Transverse colon (tissue), 4 donors: ENCODE measurements at regions not wholly inside any gene's neighbourhood (a gene's known extent, or its start where the extent isn't known, plus 50 kb on each side); places are given as distances from the start of the nearest gene placed in this dataset.

Experiments used
- DNase-seq: peaks from one replicate; pipeline ENCODE4 v3.0.0-alpha.2; 2019
- H3K27ac ChIP-seq, 4 donors: fragments of 200-600 bp; sonication (generic); 2 replicates each; pipeline ENCODE4 v1.5.1; 2016 to 2018; ENCODE audit warnings: inconsistent platforms in 4 of 4
- H3K27me3 ChIP-seq: fragments of 200-600 bp; sonication (generic); 2 replicates; pipeline ENCODE4 v1.5.1; 2017; ENCODE audit warnings: inconsistent platforms
- H3K36me3 ChIP-seq, 4 donors: fragments of 200-600 bp; sonication (generic); 2 replicates each; pipeline ENCODE4 v1.5.1; 2017 to 2019; ENCODE audit warnings: inconsistent platforms in 4 of 4
- H3K4me1 ChIP-seq, 4 donors: fragments of 200-600 bp; sonication (generic); 2 replicates each; pipeline ENCODE4 v1.5.1; 2017 to 2020; ENCODE audit warnings: inconsistent platforms in 4 of 4
- H3K4me3 ChIP-seq, 4 donors: fragments of 200-600 bp; sonication (generic); 1 replicate in 1 of 4; 2 replicates in 3 of 4; pipeline versions ENCODE4 v1.5.1 to v1.6.1; 2017 to 2019; ENCODE audit warnings: inconsistent platforms in 4 of 4
- H3K9me3 ChIP-seq, 2 donors: fragments of 200-600 bp; sonication (generic); 2 replicates each; pipeline ENCODE4 v1.5.1; 2017 to 2019; ENCODE audit warnings: inconsistent platforms in 2 of 2
- CTCF ChIP-seq, 5 experiments: fragments of 200-600 bp in 3 of 5; fragments of 450-650 bp in 2 of 5; sonication (generic) in 3 of 5; IDR thresholded peaks; 1 replicate in 2 of 5; 2 replicates in 3 of 5; pipeline ENCODE4 v1.5.1; 2016 to 2017; ENCODE audit warnings: antibody characterized with exemption in 5 of 5, inconsistent platforms in 3 of 5, mild to moderate bottlenecking in 2 of 5, moderate library complexity in 1 of 5
- EP300 ChIP-seq: sonication (generic); formaldehyde crosslinking; IDR thresholded peaks from one replicate; pipeline ENCODE4 v1.6.1; 2017; ENCODE audit warnings: antibody characterized with exemption, low read depth
- POLR2A ChIP-seq: fragments of 450-650 bp; IDR thresholded peaks from one replicate; pipeline ENCODE4 v1.6.1; 2016; ENCODE audit warnings: antibody characterized with exemption, mild to moderate bottlenecking, moderate library complexity
- POLR2AphosphoS5 ChIP-seq, 3 donors: sonication (generic); formaldehyde crosslinking; IDR thresholded peaks; one replicate each; pipeline ENCODE4 v1.6.1; 2016; ENCODE audit warnings: antibody characterized with exemption in 3 of 3
- WGBS, 2 donors: methylation state at CpG; one replicate each; pipeline ENCODE4 v1.1.5; 2018; ENCODE audit warnings: low coverage in 1 of 2; 5-methylcytosine and 5-hydroxymethylcytosine counted together
- in situ Hi-C, 4 donors: fragments of 200-750 bp; cut with MboI; loops; one replicate each; pipeline versions ENCODE4 v1.15.0 to v1.15.1; 2017; ENCODE audit warnings: low sequenced_read_pairs in 3 of 4, low pct_ligation_motif_present in 1 of 4, low pct_unique_long_range_greater_than_20kb in 1 of 4
- intact Hi-C: fragments of 100-400 bp; cut with DNase I; formaldehyde crosslinking; loops from one replicate; pipeline ENCODE4 v1.15.1; 2023; ENCODE audit warnings: low total_unique reads
- small RNA-seq, 4 donors: library from RNA; depleted of rRNA; stranded (forward); fragments of <200 nt; gene quantifications; one replicate each; pipeline ENCODE3, GENCODE V24; 2016

- H3K9me3 ChIP-seq = no peaks in the 10 kb centered on the region
- in situ Hi-C loops (no loop called here), intact Hi-C loops (no loop called here)
- no peak for DNase-seq
- no peak overlapping the region for H3K4me3 ChIP-seq
- no peaks in the 10 kb centered on the region for H3K27me3 ChIP-seq
- H3K36me3 ChIP-seq = no peaks in the 10 kb centered on the region
- no peak overlapping the region for H3K27ac ChIP-seq
- no peak for TF ChIP-seq POLR2AphosphoS5 (IDR thresholded peaks at IDR 0.05)
- TF ChIP-seq CTCF (IDR thresholded peaks at IDR 0.05) = no peak
- no peak for TF ChIP-seq EP300
- no peaks in the 10 kb centered on the region for H3K4me1 ChIP-seq
These were observed 56.1 kb upstream of the ADO start for GRCh38 chr10:62748386-62748785.

GRCh38 chr10:62749093-62749683 is 55.3 kb upstream of the ADO start:
- no peak for TF ChIP-seq CTCF (IDR thresholded peaks at IDR 0.05)
- no peak for TF ChIP-seq POLR2A
- no peak for TF ChIP-seq POLR2AphosphoS5 (IDR thresholded peaks at IDR 0.05)
- TF ChIP-seq EP300 = no peak
- Histone ChIP-seq H3K27me3 (no peaks in the 10 kb centered on the region), H3K4me1 (no peaks in the 10 kb centered on the region), H3K9me3 (no peaks in the 10 kb centered on the region), H3K36me3 (no peaks in the 10 kb centered on the region), H3K27ac (no peak overlapping the region), H3K4me3 (no peak overlapping the region)
- 75 to 94% methylated on average over 4 to 5 of the region's 5 CpGs for WGBS, 2 donors
- intact Hi-C loops = no loop called here
- no peak for DNase-seq
- in situ Hi-C loops = no loop called here

Small RNA genes lying in the stretch of these regions (small RNA-seq; reads per million reads assigned to genes)
- gene ALDH7A1P4 = 0 reads per million in 4 donors
